ENCODE measurements at regions not wholly inside any gene's neighbourhood (a gene's known extent, or its start where the extent isn't known, plus 50 kb on each side); places are given as distances from the start of the nearest gene placed in this dataset.

DNA sequence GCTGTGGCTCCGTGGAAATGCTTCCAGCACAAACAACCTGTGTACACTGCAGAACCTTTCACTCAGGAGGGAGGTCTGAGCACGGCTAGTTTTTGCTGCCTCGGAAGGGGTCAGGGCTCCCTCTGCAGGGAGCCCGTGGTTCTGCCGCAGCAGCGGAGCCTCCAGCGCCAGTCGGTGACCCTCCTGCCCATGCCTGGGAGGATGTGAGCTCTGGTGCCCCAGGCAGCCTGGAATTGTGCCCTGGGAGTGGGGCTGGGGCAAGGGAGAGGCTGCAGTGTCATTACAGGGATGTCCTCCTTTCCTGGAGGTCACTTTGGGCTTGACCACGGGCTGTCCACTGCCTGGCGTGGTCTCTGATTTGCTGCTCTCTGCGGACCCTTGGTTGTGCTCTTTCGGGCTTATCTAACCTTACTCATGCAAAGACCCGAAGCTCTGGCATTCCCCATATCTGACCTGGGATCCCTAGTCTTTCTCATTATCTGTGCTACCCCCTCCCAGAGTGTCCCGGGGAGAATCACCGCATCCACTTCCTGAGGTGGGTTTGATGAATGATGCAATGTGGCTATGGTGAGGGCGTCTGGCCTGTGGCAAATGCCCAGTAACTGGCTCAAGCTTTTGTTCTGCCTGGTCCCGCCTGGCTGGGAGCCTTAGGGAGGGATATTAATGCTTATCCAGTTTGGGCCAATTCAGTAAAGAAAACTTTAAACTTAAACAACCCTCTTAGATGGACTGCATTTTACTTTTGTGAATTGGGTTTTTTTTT, 59.6 kb upstream of the TAGAP start:
- Histone ChIP-seq H3K4me3 (ENCODE audit: low read length) (no peak overlapping the region), H3K9me3 (ENCODE audit: low read depth, low read length) (no peaks in the 10 kb centered on the region), H3K27me3 (ENCODE audit: insufficient read depth, low read length) (no peaks in the 10 kb centered on the region), H3K4me1 (ENCODE audit: insufficient read depth, low read length) (peaks cover 80% of the 10 kb centered on the region)

GRCh38 chr6:159103396-159104162, 58.8 kb upstream of the TAGAP start:
- Histone ChIP-seq H3K27me3 (ENCODE audit: insufficient read depth, low read length) (no peaks in the 10 kb centered on the region), H3K4me1 (ENCODE audit: insufficient read depth, low read length) (peaks cover 83% of the 10 kb centered on the region), H3K4me3 (ENCODE audit: low read length) (no peak overlapping the region), H3K9me3 (ENCODE audit: low read depth, low read length) (no peaks in the 10 kb centered on the region)

DNA sequence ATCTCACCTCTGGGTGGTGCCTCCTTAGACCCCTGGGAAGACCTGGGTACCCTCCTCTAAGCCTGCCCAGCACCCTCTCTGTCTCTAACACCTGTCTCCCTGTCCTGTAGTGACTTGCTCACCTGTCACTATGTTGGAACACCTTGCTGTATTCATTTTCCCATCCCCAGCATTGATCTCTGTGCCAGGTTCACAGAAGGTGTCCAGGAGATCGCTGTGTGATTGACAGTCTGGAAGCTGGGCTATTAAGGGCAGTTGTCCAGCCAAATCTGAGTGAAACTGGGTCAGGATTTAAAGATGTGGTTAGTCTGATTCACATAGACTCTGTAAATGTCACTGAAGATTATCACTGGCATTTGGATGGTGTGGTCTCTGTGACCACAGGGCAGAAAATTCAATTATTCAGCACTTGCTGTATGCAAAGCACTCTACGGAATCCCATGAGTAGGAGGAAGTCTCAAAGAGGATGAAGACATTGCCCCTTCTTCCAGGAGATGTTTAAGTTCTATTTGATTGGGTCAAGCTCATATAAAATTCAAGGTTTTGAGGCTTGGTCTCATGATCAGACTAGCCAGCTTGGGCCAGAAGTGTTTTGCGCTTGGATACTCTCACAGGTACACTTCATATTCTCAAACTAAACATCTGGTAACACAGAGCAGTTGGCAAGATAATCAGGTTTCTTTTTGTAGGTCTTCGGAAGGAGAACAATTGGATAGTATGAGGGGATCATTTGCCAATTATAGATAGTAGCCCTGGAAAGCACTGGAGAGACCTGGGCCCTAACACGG, 57.8 kb upstream of the TAGAP start:
- no peak overlapping the region for H3K4me3 ChIP-seq (ENCODE audit: low read length)
- H3K4me1 ChIP-seq (ENCODE audit: insufficient read depth, low read length) = peaks cover 83% of the 10 kb centered on the region
- no peaks in the 10 kb centered on the region for H3K9me3 ChIP-seq (ENCODE audit: low read depth, low read length)
- no peaks in the 10 kb centered on the region for H3K27me3 ChIP-seq (ENCODE audit: insufficient read depth, low read length)

DNA sequence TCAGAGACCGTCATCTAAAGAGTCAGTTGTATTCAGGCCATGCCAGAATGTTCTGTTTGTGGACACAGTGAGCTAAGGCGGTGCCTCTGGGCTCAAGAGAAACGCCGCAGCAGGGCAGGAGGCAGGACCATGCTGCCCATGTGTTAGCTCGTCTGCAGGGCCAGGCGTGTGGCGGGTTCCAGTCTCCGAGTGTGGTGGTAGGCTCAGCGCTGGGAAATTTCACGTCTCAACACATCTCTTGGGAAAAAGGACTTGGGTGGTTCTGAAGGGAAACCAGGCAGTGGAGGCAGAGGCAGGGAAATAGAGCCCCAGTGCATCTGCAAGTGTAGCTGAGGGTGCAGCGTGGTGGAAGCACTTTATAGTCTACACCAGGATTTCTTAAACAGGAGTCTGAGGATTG, 56.9 kb upstream of the TAGAP start:
- Histone ChIP-seq H3K4me1 (ENCODE audit: insufficient read depth, low read length) (peaks cover 84% of the 10 kb centered on the region), H3K27me3 (ENCODE audit: insufficient read depth, low read length) (no peaks in the 10 kb centered on the region), H3K9me3 (ENCODE audit: low read depth, low read length) (no peaks in the 10 kb centered on the region), H3K4me3 (ENCODE audit: low read length) (no peak overlapping the region)

DNA sequence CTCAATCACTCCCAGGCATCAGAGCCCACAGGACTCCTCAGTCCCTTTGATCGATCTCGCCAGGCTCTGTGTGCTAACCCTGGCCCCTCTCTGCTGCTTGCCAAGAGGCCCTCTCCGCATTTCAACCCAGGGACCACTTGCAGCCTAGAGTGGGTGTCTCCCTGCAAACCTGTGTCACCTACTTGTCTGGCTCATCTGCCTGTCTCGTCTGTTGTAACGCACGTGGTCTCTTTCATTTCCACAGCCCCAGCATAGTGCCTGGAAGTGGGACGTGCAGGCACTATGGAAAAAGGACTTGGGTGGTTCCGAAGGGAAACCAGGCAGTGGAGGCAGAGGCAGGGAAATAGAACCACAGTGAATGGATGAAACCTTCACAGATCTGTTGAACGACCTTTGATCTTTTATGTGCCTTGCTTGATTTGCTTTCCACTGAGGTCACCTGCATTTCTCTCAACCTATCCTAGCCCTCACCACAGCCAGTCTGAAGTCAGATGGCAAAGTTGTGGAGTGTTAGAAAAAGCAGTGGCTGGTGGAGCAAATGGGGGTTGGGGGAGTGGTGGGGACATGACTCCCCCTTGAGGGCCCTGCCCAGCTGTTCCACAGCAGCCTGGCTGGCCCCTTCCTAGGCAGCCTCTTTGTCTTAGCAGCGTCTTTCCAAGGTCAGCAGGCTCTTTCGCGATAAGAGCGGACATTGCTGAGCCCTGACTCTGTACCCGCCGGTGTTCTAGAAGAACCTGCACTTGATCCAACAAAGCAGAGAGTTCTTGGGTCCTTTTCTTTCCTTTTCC, 55.8 kb upstream of the TAGAP start:
- H3K4me1 ChIP-seq (ENCODE audit: insufficient read depth, low read length) = peaks cover 76% of the 10 kb centered on the region
- H3K27me3 ChIP-seq (ENCODE audit: insufficient read depth, low read length) = no peaks in the 10 kb centered on the region
- H3K9me3 ChIP-seq (ENCODE audit: low read depth, low read length) = no peaks in the 10 kb centered on the region
- H3K4me3 ChIP-seq (ENCODE audit: low read length) = no peak overlapping the region

- Histone ChIP-seq H3K4me3 (ENCODE audit: low read length) (no peak overlapping the region), H3K27me3 (ENCODE audit: insufficient read depth, low read length) (no peaks in the 10 kb centered on the region)
These were observed 55.2 kb upstream of the TAGAP start for GRCh38 chr6:159099961-159100360.

DNA sequence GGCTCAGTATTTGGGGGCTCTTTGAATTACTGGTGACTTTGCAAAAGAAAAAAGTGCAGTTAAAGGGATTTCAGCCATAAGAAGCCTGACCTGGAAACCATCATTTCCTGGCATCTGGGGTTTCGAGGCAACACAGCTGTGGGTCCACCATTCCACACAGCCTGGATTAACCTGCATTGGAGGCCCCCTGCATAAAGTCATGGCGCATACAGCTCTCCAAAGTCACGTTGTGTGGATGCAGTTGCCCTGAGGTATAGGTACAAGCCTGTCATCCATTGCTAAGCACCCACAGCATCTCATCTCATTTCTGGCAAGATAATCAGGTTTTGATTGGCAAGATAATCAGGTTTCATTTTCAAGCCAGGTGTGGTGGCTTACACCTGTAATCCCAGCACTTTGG, 54.5 kb upstream of the TAGAP start:
- Histone ChIP-seq H3K4me1 (ENCODE audit: insufficient read depth, low read length) (peaks cover 76% of the 10 kb centered on the region), H3K9me3 (ENCODE audit: low read depth, low read length) (no peaks in the 10 kb centered on the region), H3K27me3 (ENCODE audit: insufficient read depth, low read length) (no peaks in the 10 kb centered on the region), H3K4me3 (ENCODE audit: low read length) (no peak overlapping the region)

More at GRCh38 chr6:159099961-159100360, 55.2 kb upstream of the TAGAP start:
- Histone ChIP-seq H3K9me3 (ENCODE audit: low read depth, low read length) (no peaks in the 10 kb centered on the region), H3K4me1 (ENCODE audit: insufficient read depth, low read length) (peaks cover 76% of the 10 kb centered on the region)

GRCh38 chr6:159098636-159099106, 53.9 kb upstream of the TAGAP start:
- Histone ChIP-seq H3K9me3 (ENCODE audit: low read depth, low read length) (no peaks in the 10 kb centered on the region), H3K4me3 (ENCODE audit: low read length) (no peak overlapping the region), H3K4me1 (ENCODE audit: insufficient read depth, low read length) (peaks cover 76% of the 10 kb centered on the region), H3K27me3 (ENCODE audit: insufficient read depth, low read length) (no peaks in the 10 kb centered on the region)

DNA sequence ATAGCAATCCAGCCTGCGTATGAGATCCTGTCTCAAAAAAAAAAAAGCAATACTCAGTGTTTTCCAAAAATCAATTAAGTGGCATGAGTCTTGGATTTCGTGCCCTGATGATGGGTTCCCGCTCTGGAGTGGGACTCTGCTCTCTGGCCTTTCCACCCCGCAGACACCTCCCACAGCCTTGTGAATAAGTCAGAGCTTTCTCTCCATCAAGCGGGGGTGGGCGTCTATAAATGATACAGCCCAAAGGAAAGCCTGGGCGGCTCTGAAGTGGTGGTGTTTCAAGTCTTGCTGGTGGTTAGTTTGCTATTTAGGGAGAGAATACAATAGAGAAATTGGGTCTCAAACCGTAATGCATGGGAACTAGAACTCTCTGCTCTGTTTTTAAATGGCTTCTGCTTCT, 52.5 kb upstream of the TAGAP start:
- Histone ChIP-seq H3K4me3 (ENCODE audit: low read length) (no peak overlapping the region), H3K27me3 (ENCODE audit: insufficient read depth, low read length) (no peaks in the 10 kb centered on the region), H3K9me3 (ENCODE audit: low read depth, low read length) (no peaks in the 10 kb centered on the region), H3K4me1 (ENCODE audit: insufficient read depth, low read length) (peaks cover 75% of the 10 kb centered on the region)

- no peak overlapping the region for H3K4me3 ChIP-seq (ENCODE audit: low read length)
- H3K9me3 ChIP-seq (ENCODE audit: low read depth, low read length) = no peaks in the 10 kb centered on the region
- H3K27me3 ChIP-seq (ENCODE audit: insufficient read depth, low read length) = no peaks in the 10 kb centered on the region
- H3K4me1 ChIP-seq (ENCODE audit: insufficient read depth, low read length) = peaks cover 82% of the 10 kb centered on the region
These were observed 50.8 kb upstream of the TAGAP start for GRCh38 chr6:159095616-159096015.

GRCh38 chr6:159094444-159095252, 49.9 kb upstream of the TAGAP start:
- Histone ChIP-seq H3K9me3 (ENCODE audit: low read depth, low read length) (no peaks in the 10 kb centered on the region), H3K27me3 (ENCODE audit: insufficient read depth, low read length) (no peaks in the 10 kb centered on the region), H3K4me3 (ENCODE audit: low read length) (no peak overlapping the region), H3K4me1 (ENCODE audit: insufficient read depth, low read length) (peaks cover 74% of the 10 kb centered on the region)
